ENCODE measurements at regions not wholly inside any gene's neighbourhood (a gene's known extent, or its start where the extent isn't known, plus 50 kb on each side); places are given as distances from the start of the nearest gene placed in this dataset.

- TF ChIP-seq EZH2 (IDR thresholded peaks at IDR 0.05; ENCODE audit: borderline replicate concordance, insufficient read depth, low read length, poor library complexity, severe bottlenecking) (no peak), CTCF (IDR thresholded peaks at IDR 0.05; ENCODE audit: poor library complexity, severe bottlenecking) (no peak)
Observed at GRCh38 chr14:86973177-86973576, 1019.8 kb downstream of the GALC start.
